Thoracic aorta (tissue), 2 donors: ENCODE measurements at regions not wholly inside any gene's neighbourhood (a gene's known extent, or its start where the extent isn't known, plus 50 kb on each side); places are given as distances from the start of the nearest gene placed in this dataset.

Experiments
- ATAC-seq: fragments of 150-250 bp; one replicate; pipeline ENCODE4 v1.8.0; 2017; ENCODE audit warnings: low read depth; ENCODE audit not compliant: insufficient number of reproducible peaks, low FRiP score
- DNase-seq: peaks from one replicate; pipeline ENCODE4 v3.0.0-alpha.2; 2020; ENCODE audit warnings: low spot score
- H3K27ac ChIP-seq, 2 donors: fragments of 200-600 bp; sonication (generic); 1 replicate in 1 of 2; 2 replicates in 1 of 2; pipeline ENCODE4 v1.5.1; 2016; ENCODE audit warnings: mild to moderate bottlenecking in 2 of 2, moderate library complexity in 2 of 2
- H3K27me3 ChIP-seq: fragments of 200-600 bp; sonication (generic); replicated peaks from 2 replicates; pipeline ENCODE4 v1.6.0; 2016; ENCODE audit warnings: mild to moderate bottlenecking; ENCODE audit not compliant: insufficient read depth
- H3K36me3 ChIP-seq: fragments of 200-600 bp; sonication (generic); one replicate; pipeline ENCODE4 v1.5.1; 2016
- H3K4me1 ChIP-seq, 2 donors: fragments of 200-600 bp; sonication (generic); 1 replicate in 1 of 2; 2 replicates in 1 of 2; pipeline versions ENCODE4 v1.5.1 to v1.6.0; 2016; ENCODE audit warnings: low read depth in 2 of 2, mild to moderate bottlenecking in 1 of 2; ENCODE audit not compliant: control insufficient read depth in 1 of 2
- H3K4me3 ChIP-seq: fragments of 200-600 bp; sonication (generic); 2 replicates; pipeline ENCODE4 v1.5.1; 2016; ENCODE audit warnings: mild to moderate bottlenecking
- H3K9me3 ChIP-seq: fragments of 200-600 bp; sonication (generic); 2 replicates; pipeline ENCODE4 v1.5.1; 2016
- CTCF ChIP-seq: fragments of 200-600 bp; sonication (generic); IDR thresholded peaks from one replicate; pipeline ENCODE4 v1.5.1; 2019; ENCODE audit warnings: antibody characterized with exemption

GRCh38 chr10:3692387-3692999, 92.5 kb downstream of the KLF6 start:
- ATAC-seq (no peak), DNase-seq (no peak)
- no peak overlapping the region for H3K4me3 ChIP-seq
- H3K27ac ChIP-seq: no peak overlapping the region
- no peaks in the 10 kb centered on the region for H3K27me3 ChIP-seq
- H3K4me1 ChIP-seq: no peaks in the 10 kb centered on the region
- no peaks in the 10 kb centered on the region for H3K9me3 ChIP-seq
- TF ChIP-seq CTCF: no peak
- no peaks in the 10 kb centered on the region for H3K36me3 ChIP-seq

- H3K36me3 ChIP-seq: no peaks in the 10 kb centered on the region
- ATAC-seq: no peak
- H3K4me3 ChIP-seq: no peak overlapping the region
- TF ChIP-seq CTCF: no peak
- H3K9me3 ChIP-seq: no peaks in the 10 kb centered on the region
- no peaks in the 10 kb centered on the region for H3K27me3 ChIP-seq
- H3K4me1 ChIP-seq: no peaks in the 10 kb centered on the region
- no peak overlapping the region for H3K27ac ChIP-seq
- DNase-seq: no peak
Measured at GRCh38 chr10:3691482-3691881, 93.5 kb downstream of the KLF6 start.

GRCh38 chr10:3689871-3690510, 95.0 kb downstream of the KLF6 start:
- DNase-seq: no peak
- TF ChIP-seq CTCF: no peak
- ATAC-seq: no peak
- no peaks in the 10 kb centered on the region for H3K27me3 ChIP-seq
- H3K27ac ChIP-seq: no peak overlapping the region
- no peak overlapping the region for H3K4me3 ChIP-seq
- no peaks in the 10 kb centered on the region for H3K36me3 ChIP-seq
- H3K4me1 ChIP-seq: no peaks in the 10 kb centered on the region
- H3K9me3 ChIP-seq: no peaks in the 10 kb centered on the region

GRCh38 chr10:3687510-3688081, 97.4 kb downstream of the KLF6 start:
- Histone ChIP-seq H3K9me3 (no peaks in the 10 kb centered on the region), H3K4me1 (no peaks in the 10 kb centered on the region), H3K27ac (no peak overlapping the region), H3K27me3 (no peaks in the 10 kb centered on the region), H3K4me3 (no peak overlapping the region), H3K36me3 (no peaks in the 10 kb centered on the region)
- DNase-seq (no peak), ATAC-seq (no peak)
- no peak for TF ChIP-seq CTCF

- Histone ChIP-seq H3K27ac (no peak overlapping the region), H3K27me3 (no peaks in the 10 kb centered on the region), H3K4me1 (no peaks in the 10 kb centered on the region), H3K9me3 (no peaks in the 10 kb centered on the region), H3K36me3 (no peaks in the 10 kb centered on the region), H3K4me3 (no peak overlapping the region)
- TF ChIP-seq CTCF: no peak
- DNase-seq (no peak), ATAC-seq (no peak)
Measured at GRCh38 chr10:3685384-3685783, 99.6 kb downstream of the KLF6 start.
